Brain microvascular endothelial cell (primary cell): ENCODE measurements at regions not wholly inside any gene's neighbourhood (a gene's known extent, or its start where the extent isn't known, plus 50 kb on each side); places are given as distances from the start of the nearest gene placed in this dataset.

Experiments used
- DNase-seq: peaks from one replicate; pipeline ENCODE4 v3.0.0-alpha.2; 2020
- H3K27ac ChIP-seq: fragments of 250-450 bp; sonication (Bioruptor Pico); 2 replicates; pipeline ENCODE4 v1.5.1; 2020; ENCODE audit warnings: mild to moderate bottlenecking, moderate library complexity
- H3K27me3 ChIP-seq: fragments of 250-450 bp; sonication (Bioruptor Pico); replicated peaks from 2 replicates; pipeline ENCODE4 v1.5.1; 2020; ENCODE audit warnings: mild to moderate bottlenecking
- H3K36me3 ChIP-seq: fragments of 250-450 bp; sonication (Bioruptor Pico); replicated peaks from 2 replicates; pipeline ENCODE4 v1.5.1; 2020; ENCODE audit warnings: mild to moderate bottlenecking
- H3K4me3 ChIP-seq: 2 replicates; pipeline ENCODE4 v1.5.1; 2011; ENCODE audit warnings: low read depth, mild to moderate bottlenecking, control low read depth, low read length, moderate library complexity
- in situ Hi-C: cut with HindIII; loops from 2 replicates; pipeline ENCODE4 v1.10.0; 2017; ENCODE audit warnings: low sequenced_read_pairs, low pct_ligation_motif_present
- TF ChIP-seq, protein P1 (sequence below): IDR thresholded peaks from 2 replicates; pipeline ENCODE4 v1.5.1; 2011; ENCODE audit warnings: low read depth, mild to moderate bottlenecking, moderate library complexity, low read length, control low read depth, inconsistent platforms; ENCODE audit errors: missing control alignments

DNA sequence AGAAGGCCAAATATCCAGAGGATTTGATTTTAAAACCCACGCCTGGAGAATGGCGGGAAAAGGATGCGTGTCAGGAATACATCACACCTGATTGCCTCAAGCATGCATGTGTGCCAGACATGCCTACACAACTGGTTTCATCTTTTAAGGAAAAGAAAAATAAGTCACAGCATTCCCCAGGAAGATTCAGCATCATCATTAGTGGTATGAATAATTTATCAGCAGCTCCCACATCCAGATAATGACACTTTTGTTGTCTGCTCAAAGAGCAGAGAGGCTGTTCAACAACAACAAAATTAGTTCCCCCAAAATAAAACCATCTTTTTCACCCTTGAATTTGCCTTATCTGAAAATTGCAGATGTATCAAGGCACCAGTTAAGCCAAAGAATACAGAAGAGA lies 328.6 kb upstream of the C1orf87 start:
- TF ChIP-seq, protein P1, sequence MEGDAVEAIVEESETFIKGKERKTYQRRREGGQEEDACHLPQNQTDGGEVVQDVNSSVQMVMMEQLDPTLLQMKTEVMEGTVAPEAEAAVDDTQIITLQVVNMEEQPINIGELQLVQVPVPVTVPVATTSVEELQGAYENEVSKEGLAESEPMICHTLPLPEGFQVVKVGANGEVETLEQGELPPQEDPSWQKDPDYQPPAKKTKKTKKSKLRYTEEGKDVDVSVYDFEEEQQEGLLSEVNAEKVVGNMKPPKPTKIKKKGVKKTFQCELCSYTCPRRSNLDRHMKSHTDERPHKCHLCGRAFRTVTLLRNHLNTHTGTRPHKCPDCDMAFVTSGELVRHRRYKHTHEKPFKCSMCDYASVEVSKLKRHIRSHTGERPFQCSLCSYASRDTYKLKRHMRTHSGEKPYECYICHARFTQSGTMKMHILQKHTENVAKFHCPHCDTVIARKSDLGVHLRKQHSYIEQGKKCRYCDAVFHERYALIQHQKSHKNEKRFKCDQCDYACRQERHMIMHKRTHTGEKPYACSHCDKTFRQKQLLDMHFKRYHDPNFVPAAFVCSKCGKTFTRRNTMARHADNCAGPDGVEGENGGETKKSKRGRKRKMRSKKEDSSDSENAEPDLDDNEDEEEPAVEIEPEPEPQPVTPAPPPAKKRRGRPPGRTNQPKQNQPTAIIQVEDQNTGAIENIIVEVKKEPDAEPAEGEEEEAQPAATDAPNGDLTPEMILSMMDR = no peak
- DNase-seq = no peak
- Histone ChIP-seq H3K36me3 (no peaks in the 10 kb centered on the region), H3K4me3 (no peak overlapping the region), H3K27ac (no peak overlapping the region), H3K27me3 (no peaks in the 10 kb centered on the region)
- in situ Hi-C loops = no loop called here

- TF ChIP-seq, protein P1 = no peak
- H3K4me3 ChIP-seq = no peak overlapping the region
- no peaks in the 10 kb centered on the region for H3K36me3 ChIP-seq
- DNase-seq = no peak
- no peak overlapping the region for H3K27ac ChIP-seq
- H3K27me3 ChIP-seq = no peaks in the 10 kb centered on the region
- in situ Hi-C loops = no loop called here
These were observed 320.9 kb upstream of the C1orf87 start for GRCh38 chr1:60394436-60394835.

GRCh38 chr1:60390593-60391282 lies 317.2 kb upstream of the C1orf87 start:
- in situ Hi-C loops = no loop called here
- Histone ChIP-seq H3K36me3 (no peaks in the 10 kb centered on the region), H3K27me3 (no peaks in the 10 kb centered on the region), H3K27ac (no peak overlapping the region), H3K4me3 (no peak overlapping the region)
- DNase-seq = no peak
- TF ChIP-seq, protein P1 = no peak

GRCh38 chr1:60388092-60388987 lies 314.8 kb upstream of the C1orf87 start:
- H3K4me3 ChIP-seq = no peak overlapping the region
- no peak for DNase-seq
- TF ChIP-seq, protein P1 = no peak
- in situ Hi-C loops = no loop called here
- no peaks in the 10 kb centered on the region for H3K36me3 ChIP-seq
- H3K27ac ChIP-seq = no peak overlapping the region
- no peaks in the 10 kb centered on the region for H3K27me3 ChIP-seq

DNA sequence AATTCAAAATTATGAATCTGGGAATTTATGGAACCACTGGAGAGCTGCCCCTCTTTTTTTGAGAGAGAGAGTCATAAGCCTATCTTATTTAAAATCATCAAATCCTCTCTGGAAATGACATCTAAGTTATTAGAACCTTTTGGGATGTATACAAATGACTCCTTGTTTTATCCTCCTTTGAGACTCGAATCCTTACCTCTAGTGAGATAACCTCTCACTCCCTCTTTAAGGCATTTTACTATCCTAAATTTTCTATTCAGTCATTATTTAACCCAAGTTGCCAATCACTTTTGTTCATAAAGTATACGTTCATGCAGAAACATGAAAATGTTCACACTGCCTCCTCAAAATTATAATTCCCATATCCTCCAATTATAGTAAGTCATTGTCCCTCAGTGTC lies 313.6 kb upstream of the C1orf87 start:
- TF ChIP-seq, protein P1 = no peak
- Histone ChIP-seq H3K27ac (no peak overlapping the region), H3K36me3 (no peaks in the 10 kb centered on the region), H3K4me3 (no peak overlapping the region), H3K27me3 (no peaks in the 10 kb centered on the region)
- in situ Hi-C loops = no loop called here
- DNase-seq = no peak
